HUES6 (cell line): ENCODE measurements at regions not wholly inside any gene's neighbourhood (a gene's known extent, or its start where the extent isn't known, plus 50 kb on each side); places are given as distances from the start of the nearest gene placed in this dataset.
"Not testable (repeated sequence)": the region's sequence is repeated elsewhere in the genome, so short reads cannot be mapped to it uniquely, and the experiment has no call there.

Experiments
- H3K27ac ChIP-seq: 2 replicates; pipeline ENCODE4 v1.7.0; 2013; ENCODE audit warnings: low read depth, mild to moderate bottlenecking, low read length, inconsistent platforms
- H3K27me3 ChIP-seq: 2 replicates; pipeline ENCODE4 v1.6.1; 2013; ENCODE audit warnings: low read length; ENCODE audit not compliant: control insufficient read depth, insufficient read depth
- H3K36me3 ChIP-seq: 2 replicates; pipeline ENCODE4 v1.6.1; 2013; ENCODE audit warnings: low read length; ENCODE audit not compliant: control insufficient read depth, insufficient read depth
- H3K4me1 ChIP-seq: 2 replicates; pipeline ENCODE4 v1.6.1; 2013; ENCODE audit warnings: low read length; ENCODE audit not compliant: control insufficient read depth, insufficient read depth
- H3K4me3 ChIP-seq: 2 replicates; pipeline ENCODE4 v1.5.1; 2013; ENCODE audit warnings: low read depth, low read length
- H3K9ac ChIP-seq: one replicate; pipeline ENCODE4 v1.6.1; 2013; ENCODE audit warnings: mild to moderate bottlenecking, low read length
- H3K9me3 ChIP-seq: 2 replicates; pipeline ENCODE4 v1.6.1; 2013; ENCODE audit warnings: low read depth, low read length; ENCODE audit not compliant: control insufficient read depth, insufficient read depth

GRCh38 chrX:3962511-3963311, 249.3 kb upstream of the PRKX start:
- no peak overlapping the region for H3K9ac ChIP-seq
- no peak overlapping the region for H3K27ac ChIP-seq
- no peaks in the 10 kb centered on the region for H3K27me3 ChIP-seq
- H3K36me3 ChIP-seq, result no peaks in the 10 kb centered on the region
- peaks cover 6% of the 10 kb centered on the region for H3K4me1 ChIP-seq
- peaks cover 10% of the 10 kb centered on the region for H3K9me3 ChIP-seq
- H3K4me3 ChIP-seq, result peak overlapping the region; percentile 33; the same call in 1 of the 2 replicates

- Histone ChIP-seq H3K9me3 (peaks cover 10% of the 10 kb centered on the region), H3K36me3 (no peaks in the 10 kb centered on the region), H3K9ac (no peak overlapping the region), H3K27me3 (no peaks in the 10 kb centered on the region), H3K4me1 (peaks cover 6% of the 10 kb centered on the region), H3K4me3 (no peak overlapping the region), H3K27ac (no peak overlapping the region)
Observed at GRCh38 chrX:3960952-3961351, 247.5 kb upstream of the PRKX start.

GRCh38 chrX:3951859-3952258, 238.4 kb upstream of the PRKX start:
- H3K9ac ChIP-seq, result no peak overlapping the region
- H3K36me3 ChIP-seq, result no peaks in the 10 kb centered on the region
- H3K4me1 ChIP-seq, result no peaks in the 10 kb centered on the region
- no peak overlapping the region for H3K4me3 ChIP-seq
- H3K9me3 ChIP-seq, result peaks cover 4% of the 10 kb centered on the region; the same call in 1 of the 2 replicates
- no peak overlapping the region for H3K27ac ChIP-seq
- H3K27me3 ChIP-seq, result no peaks in the 10 kb centered on the region; the same call in 1 of the 2 replicates

- peaks cover 4% of the 10 kb centered on the region; the same call in 1 of the 2 replicates for H3K9me3 ChIP-seq
- no peaks in the 10 kb centered on the region for H3K36me3 ChIP-seq
- H3K27me3 ChIP-seq, result no peaks in the 10 kb centered on the region; the same call in 1 of the 2 replicates
- H3K27ac ChIP-seq, result no peak overlapping the region
- H3K4me1 ChIP-seq, result no peaks in the 10 kb centered on the region
- no peak overlapping the region for H3K4me3 ChIP-seq
- no peak overlapping the region for H3K9ac ChIP-seq
Observed at GRCh38 chrX:3950373-3950772, 236.9 kb upstream of the PRKX start.

- Histone ChIP-seq H3K27me3 (no peaks in the 10 kb centered on the region; the same call in 1 of the 2 replicates), H3K9ac (no peak overlapping the region), H3K4me1 (peaks cover 2% of the 10 kb centered on the region; the same call in 1 of the 2 replicates), H3K4me3 (no peak overlapping the region), H3K27ac (no peak overlapping the region), H3K9me3 (peaks cover 6% of the 10 kb centered on the region; the same call in 1 of the 2 replicates), H3K36me3 (no peaks in the 10 kb centered on the region)
Observed at GRCh38 chrX:3943965-3944364, 230.5 kb upstream of the PRKX start.

GRCh38 chrX:3940000-3940610, 226.7 kb upstream of the PRKX start:
- Histone ChIP-seq H3K27ac (no peak overlapping the region), H3K27me3 (no peaks in the 10 kb centered on the region), H3K4me1 (peaks cover 6% of the 10 kb centered on the region; the same call in 1 of the 2 replicates), H3K36me3 (no peaks in the 10 kb centered on the region), H3K4me3 (no peak overlapping the region), H3K9me3 (peaks cover 6% of the 10 kb centered on the region; the same call in 1 of the 2 replicates), H3K9ac (no peak overlapping the region)

- Histone ChIP-seq H3K27me3 (no peaks in the 10 kb centered on the region), H3K9ac (no peak overlapping the region), H3K4me3 (no peak overlapping the region), H3K9me3 (peaks cover 6% of the 10 kb centered on the region; the same call in 1 of the 2 replicates), H3K36me3 (no peaks in the 10 kb centered on the region), H3K4me1 (peaks cover 6% of the 10 kb centered on the region; the same call in 1 of the 2 replicates), H3K27ac (no peak overlapping the region)
Observed at GRCh38 chrX:3938587-3938986, 225.1 kb upstream of the PRKX start.

GRCh38 chrX:3935196-3935595, 221.7 kb upstream of the PRKX start:
- H3K27me3 ChIP-seq, H3K9me3 ChIP-seq, H3K4me3 ChIP-seq, H3K4me1 ChIP-seq, H3K36me3 ChIP-seq, H3K9ac ChIP-seq, H3K27ac ChIP-seq: not testable (repeated sequence)

- not testable (repeated sequence) for H3K9me3 ChIP-seq, H3K9ac ChIP-seq, H3K27me3 ChIP-seq, H3K4me3 ChIP-seq, H3K27ac ChIP-seq, H3K36me3 ChIP-seq, H3K4me1 ChIP-seq
Observed at GRCh38 chrX:3920424-3921017, 207.1 kb upstream of the PRKX start.

- H3K36me3 ChIP-seq, H3K27me3 ChIP-seq, H3K4me3 ChIP-seq, H3K4me1 ChIP-seq, H3K9ac ChIP-seq, H3K9me3 ChIP-seq, H3K27ac ChIP-seq: not testable (repeated sequence)
Observed at GRCh38 chrX:3919668-3920423, 206.4 kb upstream of the PRKX start.
